Stomach (tissue), 4 donors: ENCODE measurements at regions not wholly inside any gene's neighbourhood (a gene's known extent, or its start where the extent isn't known, plus 50 kb on each side); places are given as distances from the start of the nearest gene placed in this dataset.

Experiments
- POLR2A ChIP-seq, 4 donors: fragments of 450-650 bp; IDR thresholded peaks; one replicate each; pipeline ENCODE4 v1.6.1; 2016; ENCODE audit warnings: antibody characterized with exemption in 4 of 4, control low read depth in 2 of 4, mild to moderate bottlenecking in 1 of 4, moderate library complexity in 1 of 4
- POLR2AphosphoS5 ChIP-seq, 3 donors: sonication (generic); formaldehyde crosslinking; IDR thresholded peaks; one replicate each; pipeline ENCODE4 v1.6.1; 2016; ENCODE audit warnings: antibody characterized with exemption in 3 of 3
- TF ChIP-seq, protein P1 (sequence below), 7 experiments: fragments of 450-650 bp in 4 of 7; fragments of 200-600 bp in 3 of 7; sonication (generic) in 3 of 7; IDR thresholded peaks; one replicate each; pipeline ENCODE4 v1.5.1; 2016 to 2019; ENCODE audit warnings: antibody characterized with exemption in 7 of 7, control low read depth in 2 of 7, mild to moderate bottlenecking in 1 of 7

DNA sequence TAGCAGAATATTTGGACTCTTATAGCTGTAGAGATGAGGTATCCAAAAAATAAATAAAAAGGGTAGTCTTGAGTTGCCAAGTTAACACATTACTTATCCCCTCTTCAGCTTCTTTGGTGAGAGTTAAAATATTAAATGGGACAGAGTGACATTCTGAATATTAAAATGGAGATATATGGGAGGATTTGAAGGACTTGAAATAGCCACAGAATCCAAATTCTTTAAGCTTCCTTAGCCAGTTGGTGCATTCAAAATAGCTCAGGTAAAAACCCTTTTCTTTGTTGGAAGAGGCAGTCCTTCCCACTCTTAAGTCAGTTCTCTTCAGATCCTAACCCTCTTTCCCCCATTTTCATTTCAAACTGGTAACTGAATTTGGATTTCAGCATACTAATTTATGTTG, 130.1 kb upstream of the KLF12 start:
- TF ChIP-seq, protein P1, sequence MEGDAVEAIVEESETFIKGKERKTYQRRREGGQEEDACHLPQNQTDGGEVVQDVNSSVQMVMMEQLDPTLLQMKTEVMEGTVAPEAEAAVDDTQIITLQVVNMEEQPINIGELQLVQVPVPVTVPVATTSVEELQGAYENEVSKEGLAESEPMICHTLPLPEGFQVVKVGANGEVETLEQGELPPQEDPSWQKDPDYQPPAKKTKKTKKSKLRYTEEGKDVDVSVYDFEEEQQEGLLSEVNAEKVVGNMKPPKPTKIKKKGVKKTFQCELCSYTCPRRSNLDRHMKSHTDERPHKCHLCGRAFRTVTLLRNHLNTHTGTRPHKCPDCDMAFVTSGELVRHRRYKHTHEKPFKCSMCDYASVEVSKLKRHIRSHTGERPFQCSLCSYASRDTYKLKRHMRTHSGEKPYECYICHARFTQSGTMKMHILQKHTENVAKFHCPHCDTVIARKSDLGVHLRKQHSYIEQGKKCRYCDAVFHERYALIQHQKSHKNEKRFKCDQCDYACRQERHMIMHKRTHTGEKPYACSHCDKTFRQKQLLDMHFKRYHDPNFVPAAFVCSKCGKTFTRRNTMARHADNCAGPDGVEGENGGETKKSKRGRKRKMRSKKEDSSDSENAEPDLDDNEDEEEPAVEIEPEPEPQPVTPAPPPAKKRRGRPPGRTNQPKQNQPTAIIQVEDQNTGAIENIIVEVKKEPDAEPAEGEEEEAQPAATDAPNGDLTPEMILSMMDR (IDR thresholded peaks at IDR 0.05): no peak
- TF ChIP-seq POLR2A (IDR thresholded peaks at IDR 0.05): no peak
- TF ChIP-seq POLR2AphosphoS5 (IDR thresholded peaks at IDR 0.05): no peak
